IPS-20b (cell line): ENCODE measurements at regions not wholly inside any gene's neighbourhood (a gene's known extent, or its start where the extent isn't known, plus 50 kb on each side); places are given as distances from the start of the nearest gene placed in this dataset.

Experiments
- H3K27ac ChIP-seq: one replicate; pipeline ENCODE4 v1.5.1; 2013; ENCODE audit warnings: low read length
- H3K27me3 ChIP-seq: 2 replicates; pipeline ENCODE4 v1.6.1; 2013; ENCODE audit warnings: mild to moderate bottlenecking, low read length, inconsistent platforms; ENCODE audit not compliant: insufficient read depth
- H3K36me3 ChIP-seq: 2 replicates; pipeline ENCODE4 v1.6.1; 2013; ENCODE audit warnings: low read depth, mild to moderate bottlenecking, inconsistent platforms, low read length, moderate library complexity; ENCODE audit not compliant: insufficient read depth
- H3K4me1 ChIP-seq: 2 replicates; pipeline ENCODE4 v1.6.1; 2013; ENCODE audit warnings: mild to moderate bottlenecking, control low read depth, inconsistent platforms, low read length, moderate library complexity; ENCODE audit not compliant: insufficient read depth
- H3K4me3 ChIP-seq: 2 replicates; pipeline ENCODE4 v1.5.1; 2013; ENCODE audit warnings: mild to moderate bottlenecking, low read length, inconsistent platforms
- H3K9ac ChIP-seq: 2 replicates; pipeline ENCODE4 v1.6.1; 2013; ENCODE audit warnings: low read depth, mild to moderate bottlenecking, inconsistent platforms, low read length, moderate library complexity
- H3K9me3 ChIP-seq: 2 replicates; pipeline ENCODE4 v1.6.1; 2013; ENCODE audit warnings: mild to moderate bottlenecking, low read depth, low read length, inconsistent platforms; ENCODE audit not compliant: insufficient read depth

- Histone ChIP-seq H3K4me1 (peaks cover 24% of the 10 kb centered on the region), H3K36me3 (no peaks in the 10 kb centered on the region), H3K4me3 (no peak overlapping the region), H3K9ac (no peak overlapping the region), H3K27ac (no peak overlapping the region), H3K9me3 (peaks cover 3% of the 10 kb centered on the region; the same call in 1 of the 2 replicates), H3K27me3 (no peaks in the 10 kb centered on the region)
Measured at GRCh38 chr3:110528305-110529121, 543.1 kb upstream of the NECTIN3 start.

DNA sequence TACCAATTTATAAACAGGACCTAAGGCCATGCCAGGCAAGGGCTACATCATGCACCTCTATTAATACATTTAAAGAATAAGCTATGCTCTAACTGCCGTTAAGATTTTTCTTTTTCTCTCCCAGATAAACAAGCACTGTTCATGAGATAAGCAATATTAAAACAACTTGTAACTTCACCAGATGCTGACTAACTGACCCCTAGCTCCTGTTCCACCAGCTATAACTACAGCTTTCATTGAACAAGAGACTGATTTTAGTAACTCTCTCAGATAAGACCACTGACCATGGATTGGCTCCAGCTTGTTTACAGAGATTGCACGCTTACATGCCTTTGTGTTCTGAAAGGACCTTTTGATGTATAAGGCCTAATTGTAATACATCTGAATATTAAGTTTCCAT is 540.7 kb upstream of the NECTIN3 start:
- Histone ChIP-seq H3K27ac (no peak overlapping the region), H3K9ac (no peak overlapping the region), H3K4me1 (peaks cover 24% of the 10 kb centered on the region), H3K36me3 (no peaks in the 10 kb centered on the region), H3K4me3 (no peak overlapping the region), H3K9me3 (no peaks in the 10 kb centered on the region), H3K27me3 (no peaks in the 10 kb centered on the region)

DNA sequence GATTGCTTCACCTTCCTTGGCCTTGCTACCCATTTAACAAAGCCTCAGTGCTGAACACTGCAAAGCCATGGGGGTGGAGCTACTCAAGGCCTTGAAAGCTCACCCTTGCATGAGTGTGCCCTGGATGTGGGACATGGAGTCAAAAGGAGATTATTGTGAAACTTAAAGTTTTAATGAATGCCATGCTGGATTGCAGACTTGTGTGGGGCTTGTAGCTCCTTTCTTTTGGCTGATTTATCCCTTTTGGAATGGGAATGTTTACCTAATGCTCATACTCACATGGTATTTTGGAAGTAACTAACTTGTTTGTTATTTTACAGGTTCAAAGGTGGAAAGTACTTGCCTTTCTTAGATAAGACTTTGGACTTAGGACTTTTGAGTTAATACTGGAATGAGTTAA is 538.5 kb upstream of the NECTIN3 start:
- H3K27ac ChIP-seq: no peak overlapping the region
- H3K27me3 ChIP-seq: no peaks in the 10 kb centered on the region
- H3K9ac ChIP-seq: no peak overlapping the region
- H3K9me3 ChIP-seq: no peaks in the 10 kb centered on the region; the same call in 1 of the 2 replicates
- H3K36me3 ChIP-seq: no peaks in the 10 kb centered on the region
- H3K4me1 ChIP-seq: peaks cover 7% of the 10 kb centered on the region; the same call in 1 of the 2 replicates
- no peak overlapping the region for H3K4me3 ChIP-seq

- Histone ChIP-seq H3K27me3 (no peaks in the 10 kb centered on the region), H3K4me3 (no peak overlapping the region), H3K27ac (no peak overlapping the region), H3K4me1 (peaks cover 9% of the 10 kb centered on the region), H3K36me3 (no peaks in the 10 kb centered on the region), H3K9me3 (no peaks in the 10 kb centered on the region), H3K9ac (no peak overlapping the region)
Measured at GRCh38 chr3:110542552-110543150, 529.0 kb upstream of the NECTIN3 start.

DNA sequence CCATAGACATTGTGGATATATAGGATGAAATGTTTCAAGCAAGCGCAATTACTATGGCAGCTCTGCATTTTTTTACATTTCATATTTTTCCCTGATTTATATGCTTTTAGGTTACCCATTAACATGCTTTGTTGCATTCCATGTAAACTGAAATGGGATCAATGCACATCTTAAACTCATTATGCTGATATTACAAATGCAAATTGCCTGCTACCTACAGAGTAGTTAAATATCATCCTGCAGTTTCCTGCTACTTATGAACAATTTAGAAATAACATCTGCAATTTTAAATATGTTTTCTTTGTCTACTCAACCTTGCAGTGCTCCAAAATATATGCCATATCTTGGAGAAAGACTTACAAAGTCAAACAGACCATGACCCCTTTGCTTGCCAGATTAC is 526.9 kb upstream of the NECTIN3 start:
- Histone ChIP-seq H3K36me3 (no peaks in the 10 kb centered on the region), H3K9ac (no peak overlapping the region), H3K27me3 (no peaks in the 10 kb centered on the region), H3K27ac (no peak overlapping the region), H3K9me3 (no peaks in the 10 kb centered on the region), H3K4me3 (no peak overlapping the region), H3K4me1 (peaks cover 14% of the 10 kb centered on the region)

DNA sequence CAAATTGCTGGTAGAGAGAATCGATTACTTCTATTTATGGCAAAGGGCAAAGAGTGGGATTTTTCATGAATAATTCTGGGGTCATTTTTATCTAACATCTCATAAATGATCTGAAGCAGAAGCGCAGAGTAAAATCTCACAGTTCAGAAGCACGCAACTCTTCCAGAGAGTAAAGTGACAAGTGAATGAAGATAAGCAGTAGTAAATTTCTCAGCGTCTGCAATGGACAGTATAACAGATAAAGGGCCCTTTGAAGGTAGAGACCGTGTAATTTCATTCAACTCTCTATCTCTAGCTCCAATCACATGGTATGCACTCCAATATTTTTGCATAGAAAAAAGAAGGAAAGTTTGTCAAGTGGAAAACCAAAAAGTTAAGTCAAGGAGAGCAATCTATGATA is 521.1 kb upstream of the NECTIN3 start:
- H3K4me1 ChIP-seq: peaks cover 5% of the 10 kb centered on the region
- no peak overlapping the region for H3K9ac ChIP-seq
- H3K9me3 ChIP-seq: no peaks in the 10 kb centered on the region
- no peak overlapping the region for H3K27ac ChIP-seq
- no peak overlapping the region for H3K4me3 ChIP-seq
- no peaks in the 10 kb centered on the region for H3K36me3 ChIP-seq
- no peaks in the 10 kb centered on the region for H3K27me3 ChIP-seq

- no peaks in the 10 kb centered on the region for H3K4me1 ChIP-seq
- no peaks in the 10 kb centered on the region; the same call in 1 of the 2 replicates for H3K36me3 ChIP-seq
- H3K9me3 ChIP-seq: no peaks in the 10 kb centered on the region
- H3K27me3 ChIP-seq: no peaks in the 10 kb centered on the region
- H3K27ac ChIP-seq: no peak overlapping the region
- H3K4me3 ChIP-seq: no peak overlapping the region
- H3K9ac ChIP-seq: no peak overlapping the region
Measured at GRCh38 chr3:110562621-110563020, 509.0 kb upstream of the NECTIN3 start.

DNA sequence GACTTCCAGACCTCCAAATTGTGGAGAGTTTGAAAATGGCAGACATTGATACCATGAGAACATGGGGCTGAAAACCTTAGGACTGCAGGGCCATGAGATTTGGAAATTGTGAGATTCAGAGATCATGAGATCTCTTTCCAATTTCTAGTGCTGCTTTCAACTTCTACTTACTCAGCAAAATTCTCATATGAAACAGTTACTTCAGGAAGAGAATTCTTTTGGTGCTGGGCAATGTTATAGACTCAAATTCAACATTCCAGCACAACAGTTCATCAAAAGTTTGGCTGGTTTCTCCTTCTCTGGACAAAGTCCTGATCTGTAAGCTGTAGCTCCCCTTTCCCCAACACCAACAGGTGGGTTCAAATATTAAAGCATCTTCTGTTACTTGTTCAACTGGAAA is 506.9 kb upstream of the NECTIN3 start:
- Histone ChIP-seq H3K27me3 (no peaks in the 10 kb centered on the region), H3K9ac (no peak overlapping the region), H3K27ac (no peak overlapping the region), H3K36me3 (no peaks in the 10 kb centered on the region; the same call in 1 of the 2 replicates), H3K4me3 (no peak overlapping the region), H3K4me1 (no peaks in the 10 kb centered on the region), H3K9me3 (no peaks in the 10 kb centered on the region)

- no peak overlapping the region for H3K9ac ChIP-seq
- no peaks in the 10 kb centered on the region; the same call in 1 of the 2 replicates for H3K36me3 ChIP-seq
- no peaks in the 10 kb centered on the region for H3K27me3 ChIP-seq
- no peaks in the 10 kb centered on the region for H3K4me1 ChIP-seq
- no peaks in the 10 kb centered on the region for H3K9me3 ChIP-seq
- no peak overlapping the region for H3K27ac ChIP-seq
- no peak overlapping the region for H3K4me3 ChIP-seq
Measured at GRCh38 chr3:110567029-110567428, 504.6 kb upstream of the NECTIN3 start.

DNA sequence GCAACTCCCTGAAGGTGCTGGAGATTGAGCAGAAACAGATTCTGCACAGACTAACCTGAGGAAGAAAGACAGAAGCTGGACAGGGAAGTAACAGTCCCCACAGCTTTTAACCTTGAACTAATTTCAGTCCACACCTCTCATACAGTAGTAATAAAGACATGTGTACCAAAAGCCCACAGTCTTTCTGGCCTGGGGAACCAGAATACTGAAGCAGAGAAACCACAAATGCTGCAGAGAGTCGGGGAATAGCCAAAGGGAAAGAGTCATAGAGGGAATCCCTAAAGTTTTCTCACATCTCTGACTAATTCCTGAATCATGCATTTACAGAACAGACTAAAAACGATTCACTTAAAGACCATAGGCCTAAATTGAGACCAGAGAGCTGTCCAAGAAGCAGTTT is 503.4 kb upstream of the NECTIN3 start:
- Histone ChIP-seq H3K36me3 (no peaks in the 10 kb centered on the region), H3K9me3 (no peaks in the 10 kb centered on the region), H3K4me1 (no peaks in the 10 kb centered on the region), H3K9ac (no peak overlapping the region), H3K27me3 (no peaks in the 10 kb centered on the region), H3K4me3 (no peak overlapping the region), H3K27ac (no peak overlapping the region)

DNA sequence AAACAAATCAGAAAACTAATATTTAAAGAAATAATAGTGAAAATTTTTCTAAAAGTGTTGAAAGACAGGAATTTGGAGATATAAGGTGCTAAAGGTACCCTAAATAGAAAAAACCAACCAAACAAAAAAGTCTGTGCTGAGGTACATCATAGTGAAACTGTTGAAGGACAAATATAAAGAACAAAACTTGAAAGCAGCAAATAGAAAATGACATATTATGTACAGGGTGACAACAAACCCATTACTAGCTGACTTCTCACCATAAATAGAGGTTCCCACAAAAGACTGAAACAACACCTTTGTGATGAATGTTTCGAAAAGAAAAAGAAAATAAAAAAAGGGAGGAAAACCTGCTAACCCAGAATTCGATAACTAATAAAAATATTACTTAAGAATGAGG is 502.5 kb upstream of the NECTIN3 start:
- no peaks in the 10 kb centered on the region for H3K4me1 ChIP-seq
- H3K27ac ChIP-seq: no peak overlapping the region
- no peak overlapping the region for H3K9ac ChIP-seq
- H3K36me3 ChIP-seq: no peaks in the 10 kb centered on the region
- H3K9me3 ChIP-seq: no peaks in the 10 kb centered on the region
- no peaks in the 10 kb centered on the region for H3K27me3 ChIP-seq
- H3K4me3 ChIP-seq: no peak overlapping the region

DNA sequence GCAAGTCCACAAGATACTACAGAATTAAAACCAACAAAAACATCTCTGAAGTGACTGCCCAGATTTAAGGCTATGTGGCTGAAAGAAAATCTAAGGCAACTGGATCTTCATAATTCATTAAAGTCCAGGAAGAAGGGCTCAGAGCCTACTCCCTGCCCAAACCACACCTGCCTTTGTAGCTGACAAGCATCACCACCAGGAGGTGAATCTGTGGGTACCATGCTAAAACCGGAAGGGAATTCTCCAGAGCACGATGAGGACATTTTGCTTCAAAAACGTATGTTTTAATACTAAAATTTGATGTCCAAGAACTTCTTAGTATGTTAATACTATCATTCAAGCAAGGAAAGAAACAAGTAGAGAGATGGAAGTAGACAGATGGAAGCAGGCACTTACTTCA is 495.9 kb upstream of the NECTIN3 start:
- Histone ChIP-seq H3K4me1 (peaks cover 31% of the 10 kb centered on the region; the same call in 1 of the 2 replicates), H3K9ac (no peak overlapping the region), H3K36me3 (no peaks in the 10 kb centered on the region), H3K27me3 (no peaks in the 10 kb centered on the region), H3K27ac (peak overlapping the region; percentile 0), H3K9me3 (no peaks in the 10 kb centered on the region), H3K4me3 (no peak overlapping the region)
